ENCODE measurements at regions not wholly inside any gene's neighbourhood (a gene's known extent, or its start where the extent isn't known, plus 50 kb on each side); places are given as distances from the start of the nearest gene placed in this dataset.

- Histone ChIP-seq H3K36me3 (ENCODE audit: control insufficient read depth, insufficient read depth, low read length) (no peaks in the 10 kb centered on the region), H3K4me3 (ENCODE audit: low read length) (no peak overlapping the region), H3K9me3 (replicated peaks; ENCODE audit: control insufficient read depth, low read depth, low read length) (no peaks in the 10 kb centered on the region), H3K27me3 (ENCODE audit: control insufficient read depth, insufficient read depth, low read length) (no peaks in the 10 kb centered on the region), H3K4me1 (ENCODE audit: control insufficient read depth, insufficient read depth, low read length) (no peaks in the 10 kb centered on the region), H3K27ac (ENCODE audit: low read length) (no peak overlapping the region)
- DNase-seq, result no peak
- 100% methylated on average over 2 of the region's 4 CpGs for WGBS (ENCODE audit: insufficient coverage)
Measured at GRCh38 chr1:221084681-221085080, 205.4 kb downstream of the HLX start.

DNA sequence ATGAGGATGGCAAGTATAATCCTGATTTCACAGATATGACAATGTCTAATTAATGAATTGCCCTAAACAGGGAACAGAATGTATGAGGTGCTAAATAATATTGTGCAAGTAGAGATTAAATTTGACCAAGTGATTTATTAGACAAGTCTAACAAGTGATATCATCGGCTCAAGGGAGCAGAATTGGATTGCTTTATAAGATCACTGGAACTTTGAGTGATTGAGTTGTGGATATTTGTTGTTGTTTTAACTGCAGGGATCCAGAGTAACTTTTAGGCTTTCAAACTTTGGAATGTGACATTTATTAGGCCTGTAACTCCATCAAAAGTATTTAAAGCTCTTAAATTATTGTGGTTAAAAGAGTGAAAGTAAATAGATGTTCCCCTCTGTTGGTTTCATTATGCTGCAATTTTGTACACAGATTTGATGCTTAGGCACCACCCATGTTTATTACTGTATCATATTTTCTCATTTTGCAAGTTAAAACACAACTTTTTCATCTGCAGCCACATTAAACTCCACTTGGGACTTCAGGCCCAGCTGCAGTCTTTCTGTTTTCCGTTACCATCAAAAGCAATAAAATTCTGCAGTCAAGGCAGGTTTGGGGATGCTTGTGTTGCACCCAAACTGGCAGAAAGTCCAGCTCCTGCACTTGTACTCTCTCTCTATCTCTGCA is 206.6 kb downstream of the HLX start:
- H3K9me3 ChIP-seq (replicated peaks; ENCODE audit: control insufficient read depth, low read depth, low read length), result no peaks in the 10 kb centered on the region
- H3K4me1 ChIP-seq (ENCODE audit: control insufficient read depth, insufficient read depth, low read length), result no peaks in the 10 kb centered on the region
- H3K27ac ChIP-seq (ENCODE audit: low read length), result no peak overlapping the region
- H3K4me3 ChIP-seq (ENCODE audit: low read length), result no peak overlapping the region
- 25% methylated on average over 1 of the region's 2 CpGs for WGBS (ENCODE audit: insufficient coverage)
- no peaks in the 10 kb centered on the region for H3K36me3 ChIP-seq (ENCODE audit: control insufficient read depth, insufficient read depth, low read length)
- no peaks in the 10 kb centered on the region for H3K27me3 ChIP-seq (ENCODE audit: control insufficient read depth, insufficient read depth, low read length)
- peak; percentile 69 for DNase-seq

DNA sequence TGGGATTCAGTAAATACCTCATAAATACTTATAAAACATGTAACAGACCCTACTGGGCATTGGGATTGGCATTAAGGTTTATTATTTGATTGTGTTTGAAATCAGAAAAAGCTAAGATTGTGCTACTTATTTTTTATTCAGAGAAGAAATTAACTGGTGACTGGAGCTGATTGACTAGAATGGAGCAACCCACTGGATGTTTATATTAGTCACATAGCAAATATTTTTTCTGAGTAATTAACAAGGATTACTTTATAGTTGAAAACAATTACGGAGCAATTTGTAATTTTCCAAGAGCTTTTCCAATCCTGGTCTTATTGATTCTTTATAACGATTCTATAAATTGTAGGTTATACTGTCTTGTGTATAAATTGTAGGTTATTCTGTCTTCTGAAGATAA is 208.7 kb downstream of the HLX start:
- Histone ChIP-seq H3K9me3 (replicated peaks; ENCODE audit: control insufficient read depth, low read depth, low read length) (no peaks in the 10 kb centered on the region), H3K4me3 (ENCODE audit: low read length) (no peak overlapping the region), H3K27me3 (ENCODE audit: control insufficient read depth, insufficient read depth, low read length) (no peaks in the 10 kb centered on the region), H3K27ac (ENCODE audit: low read length) (no peak overlapping the region), H3K4me1 (ENCODE audit: control insufficient read depth, insufficient read depth, low read length) (no peaks in the 10 kb centered on the region), H3K36me3 (ENCODE audit: control insufficient read depth, insufficient read depth, low read length) (no peaks in the 10 kb centered on the region)
- DNase-seq, result no peak
- no CpG with 5 or more reads among the region's 2 CpGs for WGBS (ENCODE audit: insufficient coverage)

GRCh38 chr1:221089273-221089672 is 210.0 kb downstream of the HLX start:
- Histone ChIP-seq H3K36me3 (ENCODE audit: control insufficient read depth, insufficient read depth, low read length) (no peaks in the 10 kb centered on the region), H3K4me1 (ENCODE audit: control insufficient read depth, insufficient read depth, low read length) (no peaks in the 10 kb centered on the region), H3K4me3 (ENCODE audit: low read length) (no peak overlapping the region), H3K27ac (ENCODE audit: low read length) (no peak overlapping the region), H3K27me3 (ENCODE audit: control insufficient read depth, insufficient read depth, low read length) (no peaks in the 10 kb centered on the region), H3K9me3 (replicated peaks; ENCODE audit: control insufficient read depth, low read depth, low read length) (no peaks in the 10 kb centered on the region)
- WGBS (ENCODE audit: insufficient coverage), result 83% methylated on average over 2 of the region's 3 CpGs
- no peak for DNase-seq

GRCh38 chr1:221089803-221090202 is 210.6 kb downstream of the HLX start:
- DNase-seq, result no peak
- WGBS (ENCODE audit: insufficient coverage), result no CpG with 5 or more reads among the region's 1 CpG
- Histone ChIP-seq H3K9me3 (replicated peaks; ENCODE audit: control insufficient read depth, low read depth, low read length) (no peaks in the 10 kb centered on the region), H3K4me3 (ENCODE audit: low read length) (no peak overlapping the region), H3K27me3 (ENCODE audit: control insufficient read depth, insufficient read depth, low read length) (no peaks in the 10 kb centered on the region), H3K27ac (ENCODE audit: low read length) (no peak overlapping the region), H3K4me1 (ENCODE audit: control insufficient read depth, insufficient read depth, low read length) (no peaks in the 10 kb centered on the region), H3K36me3 (ENCODE audit: control insufficient read depth, insufficient read depth, low read length) (no peaks in the 10 kb centered on the region)

DNA sequence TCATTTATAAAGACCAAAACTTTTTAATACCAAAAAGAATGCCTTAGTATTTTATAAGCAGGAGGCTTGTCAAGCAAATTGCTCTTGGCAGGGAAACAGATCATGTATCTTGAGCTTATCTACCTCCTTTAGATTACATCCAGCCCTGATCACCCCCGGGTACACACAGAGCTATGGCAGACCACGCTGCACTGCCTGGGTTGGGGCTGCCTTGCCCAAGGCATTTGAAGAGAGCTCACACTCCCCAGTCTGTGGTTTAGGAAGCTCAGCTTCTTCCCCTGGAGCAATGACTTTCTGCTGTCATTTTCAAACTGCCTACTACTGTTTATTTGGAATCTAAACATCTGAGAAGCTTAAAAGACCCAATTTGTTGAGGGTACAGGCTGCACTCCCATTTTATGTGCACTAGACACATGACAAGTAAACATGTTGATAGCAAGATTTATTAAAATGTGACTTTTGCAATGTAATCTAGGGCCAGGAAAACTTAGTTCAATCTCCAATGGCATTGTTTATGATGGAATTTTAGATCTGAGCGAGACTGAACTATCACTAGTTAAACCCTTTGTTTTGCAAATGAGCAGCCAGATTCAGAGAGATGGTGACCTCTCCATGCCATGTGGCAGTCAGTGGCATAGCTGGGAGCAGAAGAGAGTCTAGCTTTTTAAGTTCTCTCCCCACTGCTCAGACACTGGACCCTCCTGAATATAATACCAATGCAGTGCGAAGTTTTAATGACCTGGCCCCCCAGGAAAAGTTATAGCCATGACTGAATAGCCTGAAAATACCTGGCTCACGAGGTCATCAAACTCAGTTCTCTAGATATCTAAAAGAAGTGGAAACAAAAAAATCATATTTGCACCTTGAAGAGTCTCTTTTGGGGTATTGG is 214.9 kb downstream of the HLX start:
- WGBS (ENCODE audit: insufficient coverage), result 38% methylated on average over 2 of the region's 5 CpGs

DNA sequence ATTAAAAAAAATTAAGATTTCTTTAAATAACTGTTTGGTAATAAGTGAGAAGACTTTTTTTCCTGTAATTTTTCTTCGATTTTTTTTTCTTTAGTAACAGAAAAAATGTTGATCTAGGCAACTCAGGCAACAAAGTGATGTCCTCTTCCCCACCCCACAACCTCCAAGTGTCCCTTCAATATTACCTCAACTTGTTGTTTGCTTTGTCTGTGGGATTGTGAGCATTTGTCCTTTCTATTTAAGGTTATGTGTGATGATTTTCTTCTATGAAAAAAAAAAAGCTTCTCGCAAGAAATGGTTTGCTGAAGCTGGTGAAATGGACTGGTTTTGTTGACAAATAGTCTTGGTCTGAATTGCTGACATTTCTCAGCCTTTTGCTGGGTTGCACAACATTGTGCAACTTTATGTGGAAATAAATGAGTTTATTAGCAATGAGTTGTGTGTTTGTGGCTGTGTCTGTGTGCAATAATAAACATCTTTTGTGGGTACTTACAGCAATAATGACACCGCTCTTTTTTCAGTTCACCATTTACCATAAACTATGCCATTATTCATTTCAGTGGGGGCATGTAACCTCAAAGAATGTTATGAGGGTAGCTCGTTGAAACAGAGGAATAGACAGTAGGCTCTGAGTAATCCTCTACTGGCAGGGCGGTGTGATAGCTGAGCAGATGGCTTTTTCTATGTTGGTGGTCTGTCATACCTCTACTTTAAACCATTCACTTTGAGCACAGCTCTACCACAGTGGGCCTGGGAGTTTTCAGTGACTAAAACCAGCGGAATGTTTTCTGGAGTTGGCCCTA is 218.4 kb downstream of the HLX start:
- H3K27me3 ChIP-seq (ENCODE audit: control insufficient read depth, insufficient read depth, low read length), result no peaks in the 10 kb centered on the region
- no peak for DNase-seq
- no peaks in the 10 kb centered on the region for H3K9me3 ChIP-seq (replicated peaks; ENCODE audit: control insufficient read depth, low read depth, low read length)
- no peaks in the 10 kb centered on the region for H3K36me3 ChIP-seq (ENCODE audit: control insufficient read depth, insufficient read depth, low read length)
- H3K4me1 ChIP-seq (ENCODE audit: control insufficient read depth, insufficient read depth, low read length), result no peaks in the 10 kb centered on the region
- WGBS (ENCODE audit: insufficient coverage), result 80% methylated on average over 1 of the region's 6 CpGs
- H3K27ac ChIP-seq (ENCODE audit: low read length), result no peak overlapping the region
- no peak overlapping the region for H3K4me3 ChIP-seq (ENCODE audit: low read length)

More for the DNA sequence above, 214.9 kb downstream of the HLX start:
- H3K4me1 ChIP-seq (ENCODE audit: control insufficient read depth, insufficient read depth, low read length), result no peaks in the 10 kb centered on the region
- DNase-seq, result no peak
- no peaks in the 10 kb centered on the region for H3K9me3 ChIP-seq (replicated peaks; ENCODE audit: control insufficient read depth, low read depth, low read length)
- H3K36me3 ChIP-seq (ENCODE audit: control insufficient read depth, insufficient read depth, low read length), result no peaks in the 10 kb centered on the region
- no peak overlapping the region for H3K27ac ChIP-seq (ENCODE audit: low read length)
- no peak overlapping the region for H3K4me3 ChIP-seq (ENCODE audit: low read length)
- no peaks in the 10 kb centered on the region for H3K27me3 ChIP-seq (ENCODE audit: control insufficient read depth, insufficient read depth, low read length)

- Histone ChIP-seq H3K4me1 (ENCODE audit: control insufficient read depth, insufficient read depth, low read length) (no peaks in the 10 kb centered on the region), H3K36me3 (ENCODE audit: control insufficient read depth, insufficient read depth, low read length) (no peaks in the 10 kb centered on the region), H3K4me3 (ENCODE audit: low read length) (no peak overlapping the region), H3K27ac (ENCODE audit: low read length) (no peak overlapping the region), H3K9me3 (replicated peaks; ENCODE audit: control insufficient read depth, low read depth, low read length) (no peaks in the 10 kb centered on the region), H3K27me3 (ENCODE audit: control insufficient read depth, insufficient read depth, low read length) (no peaks in the 10 kb centered on the region)
- peak; percentile 50 for DNase-seq
- 80% methylated on average over 4 of the region's 10 CpGs for WGBS (ENCODE audit: insufficient coverage)
Measured at GRCh38 chr1:221098471-221099405, 219.5 kb downstream of the HLX start.

DNA sequence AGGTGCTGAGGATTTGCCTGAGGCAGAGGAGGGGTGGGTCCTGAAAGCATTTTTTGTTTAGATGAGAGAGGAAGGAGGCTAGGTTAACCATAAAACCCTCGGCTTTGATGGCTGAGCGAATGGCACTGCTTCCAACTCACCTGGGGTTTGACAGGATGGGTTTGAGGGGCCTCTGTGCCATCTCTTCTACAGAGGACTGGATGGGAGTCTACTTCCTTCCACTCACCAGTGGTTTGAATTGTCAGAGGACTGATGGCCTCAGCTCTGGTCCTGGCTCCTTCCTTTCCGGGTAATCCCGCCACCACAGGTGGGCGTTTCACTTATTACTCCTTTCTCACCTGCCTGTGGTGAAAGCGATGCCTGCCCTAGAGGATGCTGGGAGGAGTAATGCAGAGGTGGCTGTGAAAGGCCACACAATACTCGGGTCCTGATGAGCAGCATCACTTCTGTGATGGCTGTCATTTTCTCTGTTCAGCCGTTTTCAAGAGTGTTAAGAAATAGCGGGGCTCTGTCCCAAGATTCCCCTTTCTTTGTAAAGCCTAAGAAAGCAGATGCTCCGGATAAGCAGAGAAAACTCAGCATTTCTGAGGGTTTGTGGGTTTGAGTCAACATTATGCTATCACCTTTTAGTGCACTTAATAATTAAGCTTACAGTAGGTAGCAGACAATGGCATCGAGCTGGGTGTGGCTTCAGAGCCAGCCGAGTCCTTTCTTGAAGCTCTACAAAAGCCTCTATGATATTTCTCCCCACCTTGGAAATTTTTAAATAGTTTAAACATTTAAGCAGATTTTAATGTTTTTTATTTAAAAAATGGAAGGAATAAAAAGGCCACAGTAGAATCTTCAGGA is 220.7 kb downstream of the HLX start:
- H3K4me1 ChIP-seq (ENCODE audit: control insufficient read depth, insufficient read depth, low read length), result no peaks in the 10 kb centered on the region

More for the DNA sequence above, 220.7 kb downstream of the HLX start:
- peak; percentile 36 for DNase-seq
- no peak overlapping the region for H3K4me3 ChIP-seq (ENCODE audit: low read length)
- H3K36me3 ChIP-seq (ENCODE audit: control insufficient read depth, insufficient read depth, low read length), result no peaks in the 10 kb centered on the region
- peak overlapping the region; percentile 42 for H3K27ac ChIP-seq (ENCODE audit: low read length)
- no peaks in the 10 kb centered on the region for H3K27me3 ChIP-seq (ENCODE audit: control insufficient read depth, insufficient read depth, low read length)
- 77% methylated on average over 6 of the region's 12 CpGs for WGBS (ENCODE audit: insufficient coverage)
- no peaks in the 10 kb centered on the region for H3K9me3 ChIP-seq (replicated peaks; ENCODE audit: control insufficient read depth, low read depth, low read length)
